Daoy (cell line): ENCODE measurements at regions not wholly inside any gene's neighbourhood (a gene's known extent, or its start where the extent isn't known, plus 50 kb on each side); places are given as distances from the start of the nearest gene placed in this dataset.
"Not testable (repeated sequence)": the region's sequence is repeated elsewhere in the genome, so short reads cannot be mapped to it uniquely, and the experiment has no call there.

Experiments used
- DNase-seq: peaks from one replicate; pipeline ENCODE4 v3.0.0-alpha.2; 2015; ENCODE audit warnings: low read depth

GRCh38 chr22:22822106-22822505 lies 65.5 kb upstream of the IGLL5 start:
- no peak for DNase-seq

DNA sequence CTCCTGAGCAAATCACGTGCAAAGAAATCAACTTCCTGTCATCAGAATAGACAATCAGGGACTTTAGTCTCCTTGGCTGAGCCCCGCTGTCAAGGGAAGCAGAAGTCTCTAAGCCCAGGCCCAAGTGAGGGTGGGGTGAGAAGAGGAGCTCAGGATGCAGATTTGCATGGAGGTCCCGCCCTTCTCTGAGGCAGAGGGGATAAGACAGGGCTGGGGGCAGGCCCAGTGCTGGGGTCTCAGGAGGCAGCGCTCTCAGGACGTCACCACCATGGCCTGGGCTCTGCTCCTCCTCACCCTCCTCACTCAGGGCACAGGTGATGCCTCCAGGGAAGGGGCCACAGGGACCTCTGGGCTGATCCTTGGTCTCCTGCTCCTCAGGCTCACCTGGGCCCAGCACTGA lies 65.1 kb upstream of the IGLL5 start:
- DNase-seq, result not testable (repeated sequence)

DNA sequence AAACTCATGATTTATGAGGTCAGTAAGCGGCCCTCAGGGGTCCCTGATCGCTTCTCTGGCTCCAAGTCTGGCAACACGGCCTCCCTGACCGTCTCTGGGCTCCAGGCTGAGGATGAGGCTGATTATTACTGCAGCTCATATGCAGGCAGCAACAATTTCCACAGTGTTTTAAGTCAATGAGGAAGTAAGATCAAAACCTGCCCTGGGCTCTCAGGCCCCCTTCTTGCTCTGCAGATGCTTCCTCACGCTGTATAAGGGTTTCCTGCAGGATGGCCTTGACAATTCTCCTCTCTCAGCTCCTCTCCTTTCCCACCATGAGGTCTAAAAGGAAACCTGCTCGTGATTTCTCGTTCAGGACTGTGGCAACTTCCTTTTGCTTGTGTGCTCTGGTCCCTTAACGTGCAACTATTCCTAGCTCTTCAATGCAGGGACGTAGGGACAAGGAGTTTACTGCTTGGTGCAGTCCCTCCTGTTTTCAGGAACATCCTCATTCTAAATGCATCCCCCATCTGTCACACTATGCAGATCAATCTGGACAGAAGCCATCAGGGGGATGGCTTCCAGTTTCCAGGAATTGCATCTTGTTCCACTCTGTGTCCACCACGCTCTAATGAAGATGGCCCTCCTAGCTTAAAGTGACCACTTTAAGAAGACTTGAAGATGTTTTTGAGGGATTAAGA lies 64.3 kb upstream of the IGLL5 start:
- DNase-seq, result no peak

DNA sequence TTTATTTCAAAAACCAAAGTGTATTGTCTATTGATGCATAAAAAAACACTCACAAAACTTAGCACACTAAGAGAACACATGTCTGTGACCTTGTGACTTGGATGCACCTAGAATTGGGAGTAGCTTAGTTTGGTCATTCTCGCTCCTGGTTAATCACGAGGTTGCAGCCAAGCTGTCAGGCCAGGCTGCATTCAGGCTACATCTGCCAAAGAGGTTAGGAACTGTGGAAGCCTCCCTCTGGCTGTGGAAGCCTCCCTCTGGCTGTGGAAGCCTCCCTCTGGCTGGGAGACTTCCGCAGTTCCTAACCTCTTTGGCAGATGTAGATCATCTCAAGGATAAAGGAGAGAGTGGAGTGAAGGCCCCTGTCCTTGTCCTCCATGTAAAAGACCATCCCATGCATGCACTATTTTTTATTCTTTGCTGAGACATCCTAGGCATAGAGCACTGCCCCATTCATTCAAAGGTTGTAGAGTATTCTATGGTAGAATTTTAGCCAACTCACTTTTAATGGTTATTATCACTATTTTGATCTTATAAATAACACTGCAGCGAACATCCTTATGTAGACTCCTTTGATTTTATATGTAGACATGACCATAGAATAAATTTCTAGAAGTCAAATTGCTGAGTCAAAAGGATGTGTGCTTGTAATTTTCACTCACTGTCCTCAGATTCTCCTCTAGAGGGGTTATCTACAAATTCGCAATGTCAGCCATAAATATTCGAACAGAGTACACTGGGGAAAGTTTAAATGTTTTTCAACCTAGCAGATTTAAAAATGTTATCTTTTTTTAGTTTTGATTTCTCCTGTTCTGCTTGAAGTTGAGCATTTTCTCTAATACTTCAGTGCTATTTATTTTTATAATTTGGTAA lies 63.0 kb upstream of the IGLL5 start:
- no peak for DNase-seq

- DNase-seq, result no peak
Measured at GRCh38 chr22:22825213-22825593, 62.4 kb upstream of the IGLL5 start.

DNA sequence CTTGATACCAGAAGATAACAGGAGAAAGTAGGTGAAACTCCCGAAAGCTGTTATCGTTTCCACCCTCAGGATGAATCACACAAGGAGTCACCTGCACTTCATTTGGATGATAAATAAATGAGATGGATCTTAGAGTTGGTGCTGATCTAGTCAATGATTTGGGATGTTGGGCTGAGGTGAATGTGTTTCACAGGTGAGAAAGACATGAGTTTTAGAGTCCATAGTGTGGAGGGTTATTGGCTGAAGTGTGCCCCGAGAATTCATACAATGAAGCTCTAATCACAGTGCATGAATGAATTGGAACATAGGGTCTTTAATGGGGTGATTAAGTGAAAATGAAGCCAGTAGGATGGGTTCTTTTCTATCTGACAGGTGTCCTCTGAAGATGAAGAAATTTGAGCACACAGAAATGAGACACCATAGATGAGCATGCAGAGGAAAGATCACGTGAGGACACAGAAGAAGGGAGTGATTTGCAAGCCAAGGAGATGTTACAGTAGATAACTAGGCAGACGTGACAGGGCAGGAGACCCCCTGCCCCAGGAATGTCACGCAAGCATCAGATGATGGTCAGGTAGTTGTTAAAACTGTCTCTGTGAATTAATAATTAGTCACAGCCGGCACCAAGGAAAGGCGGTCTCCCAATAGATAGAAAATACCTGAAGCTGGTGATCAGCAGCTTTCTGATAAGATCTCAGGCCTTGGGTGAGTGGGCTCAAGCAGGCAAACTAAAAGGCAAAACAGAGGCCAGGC lies 60.3 kb upstream of the IGLL5 start:
- no peak for DNase-seq

DNA sequence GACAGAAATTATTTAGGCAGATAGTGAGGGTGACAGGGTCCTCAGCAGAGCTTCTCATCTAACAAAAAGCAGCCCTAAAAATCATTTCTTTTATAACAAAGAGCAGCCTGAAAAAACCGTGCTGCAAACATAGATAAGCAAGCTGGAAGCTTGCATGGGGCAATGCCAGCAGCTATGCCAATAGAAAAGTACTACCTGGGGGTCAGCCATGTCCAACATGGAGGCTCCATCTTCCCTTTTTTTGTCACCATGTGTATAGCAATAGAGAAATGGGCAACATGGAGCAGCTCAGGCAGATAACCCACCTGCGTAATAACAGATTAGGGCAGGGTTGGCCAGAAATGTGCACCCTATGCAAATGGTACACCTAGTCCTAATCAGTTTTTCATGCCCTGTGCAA lies 57.4 kb upstream of the IGLL5 start:
- DNase-seq, result no peak

GRCh38 chr22:22830957-22831688 lies 56.5 kb upstream of the IGLL5 start:
- DNase-seq, result no peak

DNA sequence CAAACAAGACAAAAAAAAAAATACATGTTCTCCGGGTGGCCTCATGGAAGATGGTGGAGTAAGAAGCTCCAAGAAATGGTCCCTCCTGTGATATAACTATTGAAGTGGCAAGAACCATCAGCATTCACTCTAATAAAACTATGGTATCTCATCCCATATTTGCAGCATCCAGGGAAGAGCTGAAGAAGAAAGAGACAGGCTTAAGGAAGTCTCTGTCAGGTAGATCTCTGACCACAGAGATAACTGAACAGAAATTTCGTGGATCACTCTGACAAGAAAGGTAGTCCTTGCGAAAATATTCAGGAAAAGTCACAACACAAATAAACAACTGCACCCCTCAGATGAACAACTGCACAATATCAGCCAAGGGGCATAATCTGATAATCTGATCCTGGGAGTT lies 54.6 kb upstream of the IGLL5 start:
- no peak for DNase-seq

DNA sequence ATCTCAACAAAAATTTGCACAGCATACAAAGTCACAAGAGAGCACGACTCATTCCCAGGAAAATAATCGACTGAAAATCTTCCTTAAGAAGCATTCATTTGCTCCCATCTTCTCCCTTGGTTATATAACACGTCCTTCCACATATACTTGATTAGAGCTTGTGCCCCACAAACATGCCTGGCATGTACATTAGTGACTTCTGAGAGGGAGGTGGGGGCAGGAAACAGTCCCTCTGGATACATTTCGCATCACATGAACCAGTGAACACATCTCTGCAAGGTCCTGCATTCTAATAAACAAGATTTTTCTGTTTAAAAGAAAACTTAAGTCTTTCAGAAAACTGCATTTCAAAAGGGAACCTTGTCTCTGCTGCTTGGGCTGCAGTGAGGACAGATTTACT lies 54.1 kb upstream of the IGLL5 start:
- no peak for DNase-seq

GRCh38 chr22:22834204-22834603 lies 53.4 kb upstream of the IGLL5 start:
- no peak for DNase-seq

- no peak for DNase-seq
Measured at GRCh38 chr22:22834783-22835182, 52.8 kb upstream of the IGLL5 start.

DNA sequence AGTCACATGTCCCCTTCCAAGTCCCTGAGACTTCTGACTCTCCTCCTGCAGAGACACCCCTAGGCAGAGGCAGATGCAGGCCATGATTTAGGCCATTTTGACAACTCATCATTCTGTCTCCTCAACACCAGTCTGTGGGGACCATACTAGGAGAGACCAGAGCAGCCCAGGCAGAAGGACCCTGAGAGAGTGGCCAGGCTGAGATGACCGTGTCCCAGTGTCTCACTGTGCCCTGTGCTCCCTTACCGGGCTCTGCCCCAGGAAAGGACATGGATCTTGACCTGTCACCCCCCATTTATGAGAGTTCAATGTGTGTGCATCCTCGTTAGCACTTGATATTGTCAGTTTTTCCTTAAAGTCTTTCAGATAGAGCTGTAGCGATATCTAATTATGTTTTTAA lies 52.4 kb upstream of the IGLL5 start:
- DNase-seq, result no peak

- DNase-seq, result no peak
Measured at GRCh38 chr22:22835771-22836291, 51.8 kb upstream of the IGLL5 start.

GRCh38 chr22:22836635-22837034 lies 51.0 kb upstream of the IGLL5 start:
- no peak for DNase-seq
